Right renal cortex interstitium (tissue), 3 donors: ENCODE measurements at regions not wholly inside any gene's neighbourhood (a gene's known extent, or its start where the extent isn't known, plus 50 kb on each side); places are given as distances from the start of the nearest gene placed in this dataset.

Experiments
- DNase-seq, 3 donors: peaks; one replicate each; pipeline ENCODE4 v3.0.0-alpha.2; 2013; ENCODE audit warnings: low read depth in 3 of 3, low spot score in 2 of 3

DNA sequence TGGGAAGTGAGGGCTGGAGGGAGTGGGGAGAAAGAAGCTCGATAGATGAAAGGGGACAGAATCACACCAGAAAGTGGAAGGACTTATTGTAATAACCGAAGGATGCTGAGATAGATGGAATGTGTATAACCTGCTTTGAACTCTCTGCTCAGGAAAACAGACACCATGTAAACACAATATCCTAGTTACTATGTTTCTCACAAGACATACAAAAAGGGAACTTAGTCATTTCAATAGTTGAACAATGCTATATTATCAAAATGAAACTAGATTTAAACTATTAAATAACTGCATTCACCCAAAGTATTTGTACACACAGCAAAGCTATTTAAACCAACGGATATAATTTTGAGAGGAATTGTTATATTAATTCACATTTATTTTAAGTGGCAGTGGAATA lies 108.3 kb upstream of the GADL1 start:
- no peak for DNase-seq

DNA sequence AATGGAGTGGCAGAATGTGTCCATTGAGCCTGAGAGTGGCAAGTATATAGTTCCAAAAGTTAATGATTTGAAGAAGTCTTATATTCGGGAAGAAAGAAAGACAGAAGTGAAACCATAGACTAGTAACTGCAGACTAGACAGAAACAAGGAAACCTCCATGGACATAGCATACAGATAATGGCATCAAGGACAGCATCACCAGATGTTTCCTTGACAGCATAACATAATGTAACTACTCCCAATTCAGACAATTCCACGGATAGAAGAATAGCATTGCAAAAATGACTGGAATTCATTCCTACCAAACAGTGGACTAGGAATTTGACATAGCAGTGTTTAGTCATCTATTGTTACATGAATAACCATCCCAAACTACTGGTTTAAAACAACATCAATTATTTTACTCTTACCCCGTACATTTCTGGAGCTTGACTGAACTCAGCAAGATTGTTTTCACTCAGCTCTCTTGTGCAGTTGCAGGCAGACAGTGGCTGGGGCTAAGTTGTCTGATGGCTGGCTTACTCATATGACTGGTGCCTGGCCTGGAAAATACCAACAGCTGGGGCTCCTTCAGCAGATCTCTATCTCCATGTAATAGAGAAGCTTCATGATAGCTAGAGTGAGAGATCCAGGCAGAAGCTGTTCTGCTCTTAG lies 109.7 kb upstream of the GADL1 start:
- DNase-seq: no peak

DNA sequence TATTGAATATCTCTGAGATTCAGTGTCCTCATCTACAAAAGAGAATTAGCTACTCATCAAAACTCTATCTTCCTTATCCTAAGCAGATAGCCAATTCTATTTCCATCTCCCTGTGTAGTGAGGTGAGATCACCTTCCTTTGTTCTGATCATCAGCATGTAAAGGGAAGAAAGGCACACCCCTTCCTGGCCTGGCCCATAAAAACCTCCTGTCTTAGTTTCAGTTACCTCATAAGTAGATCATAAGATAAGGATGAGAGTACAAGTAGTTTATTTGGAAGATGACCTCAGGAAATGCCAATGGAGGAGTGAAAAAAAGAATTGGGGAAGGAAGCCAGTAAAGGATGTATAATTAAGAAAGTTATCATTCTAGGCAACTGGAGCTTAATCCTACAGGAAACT lies 114.5 kb upstream of the GADL1 start:
- DNase-seq: no peak

DNA sequence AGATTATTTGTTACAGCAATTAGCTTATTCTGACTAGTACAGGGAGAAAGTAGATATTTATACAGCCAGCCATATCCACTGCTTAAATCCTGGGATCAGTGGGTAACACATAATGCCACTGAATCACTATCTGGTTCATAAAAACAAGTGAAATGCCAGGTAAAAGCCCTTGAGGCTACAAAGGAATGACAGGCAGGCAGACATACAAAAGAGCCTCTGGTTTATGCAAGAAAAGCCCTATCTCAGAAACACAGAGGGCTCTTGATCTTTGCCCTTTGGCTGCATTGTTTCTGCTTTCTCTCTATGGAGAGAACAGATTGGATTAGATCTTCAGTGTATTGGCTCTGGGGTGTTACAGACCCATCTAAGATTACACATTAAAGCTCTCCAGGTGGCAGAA lies 115.4 kb upstream of the GADL1 start:
- no peak for DNase-seq

DNA sequence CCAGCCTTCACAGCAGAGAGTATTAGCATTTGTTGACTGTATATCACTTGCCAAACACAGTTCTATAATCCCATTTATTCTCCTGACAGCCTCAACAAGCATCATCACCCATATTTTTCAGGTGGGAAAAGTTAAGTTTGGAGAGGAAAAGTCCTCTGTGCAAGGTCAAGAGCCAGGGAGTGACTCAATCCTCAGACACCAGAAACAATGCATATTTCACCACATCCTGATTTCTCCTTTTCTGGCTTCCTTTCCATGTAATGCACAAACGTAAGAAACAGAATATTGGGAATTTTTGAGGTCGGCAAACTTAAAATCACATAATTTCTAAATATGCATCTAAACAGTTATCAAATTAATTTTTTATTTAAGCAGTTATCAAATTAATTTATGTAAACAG lies 116.0 kb upstream of the GADL1 start:
- DNase-seq: no peak

DNA sequence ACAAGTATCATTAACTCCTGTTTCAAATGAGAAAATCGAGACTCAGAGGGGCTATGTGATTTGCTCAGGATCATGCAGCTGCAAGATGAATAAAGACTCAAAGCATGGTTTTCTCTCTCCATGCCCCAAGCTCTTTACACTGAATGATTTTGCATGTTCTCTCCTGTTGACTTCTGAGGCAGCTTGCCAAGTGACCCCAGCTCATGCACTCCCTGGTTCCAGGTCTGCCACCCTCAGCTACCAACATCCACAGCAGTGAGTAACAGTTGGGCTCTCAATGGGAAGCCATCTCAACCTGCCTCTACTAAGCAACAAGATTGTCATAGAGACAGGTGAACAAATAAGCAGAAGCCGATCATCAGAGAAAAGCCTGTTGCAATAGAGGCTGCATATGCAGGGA lies 116.9 kb upstream of the GADL1 start:
- no peak for DNase-seq

DNA sequence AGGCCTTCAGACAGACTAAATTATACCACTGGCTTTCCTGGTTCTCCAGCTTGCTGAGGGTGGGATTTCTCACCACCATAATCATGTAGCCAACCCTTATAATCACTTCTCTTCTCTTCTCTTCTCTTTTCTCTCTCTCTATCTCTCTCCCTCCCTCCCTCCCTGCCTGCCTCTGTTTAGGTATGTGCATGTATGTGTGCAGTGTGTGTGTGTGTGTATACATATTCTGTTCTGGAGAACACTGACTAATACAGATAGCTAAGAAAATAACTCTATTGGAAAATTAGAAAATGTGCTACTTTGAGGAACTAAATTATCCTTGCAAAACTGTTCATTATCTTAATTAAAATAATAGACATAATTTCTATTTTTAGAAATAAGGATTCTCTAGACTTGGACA lies 118.6 kb upstream of the GADL1 start:
- no peak for DNase-seq

DNA sequence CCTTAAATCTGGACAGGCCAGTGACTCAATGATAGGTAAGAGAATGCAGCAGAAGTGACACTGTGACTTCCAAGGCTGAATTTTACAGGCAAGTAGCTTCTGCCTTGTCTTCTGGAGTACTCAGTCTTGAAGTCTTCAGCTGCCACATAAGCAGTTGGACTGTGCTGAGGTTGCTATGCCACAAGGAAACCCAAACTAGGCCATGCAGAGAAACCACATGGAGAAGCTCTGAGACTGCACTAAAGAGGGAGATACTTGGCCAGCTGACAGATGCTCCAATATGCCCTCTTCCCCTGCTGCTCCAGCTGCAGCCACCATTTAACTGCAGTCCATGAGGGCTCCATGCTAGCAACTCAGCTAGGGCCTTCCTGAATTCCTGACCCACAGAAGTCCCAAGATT lies 119.4 kb upstream of the GADL1 start:
- no peak for DNase-seq

DNA sequence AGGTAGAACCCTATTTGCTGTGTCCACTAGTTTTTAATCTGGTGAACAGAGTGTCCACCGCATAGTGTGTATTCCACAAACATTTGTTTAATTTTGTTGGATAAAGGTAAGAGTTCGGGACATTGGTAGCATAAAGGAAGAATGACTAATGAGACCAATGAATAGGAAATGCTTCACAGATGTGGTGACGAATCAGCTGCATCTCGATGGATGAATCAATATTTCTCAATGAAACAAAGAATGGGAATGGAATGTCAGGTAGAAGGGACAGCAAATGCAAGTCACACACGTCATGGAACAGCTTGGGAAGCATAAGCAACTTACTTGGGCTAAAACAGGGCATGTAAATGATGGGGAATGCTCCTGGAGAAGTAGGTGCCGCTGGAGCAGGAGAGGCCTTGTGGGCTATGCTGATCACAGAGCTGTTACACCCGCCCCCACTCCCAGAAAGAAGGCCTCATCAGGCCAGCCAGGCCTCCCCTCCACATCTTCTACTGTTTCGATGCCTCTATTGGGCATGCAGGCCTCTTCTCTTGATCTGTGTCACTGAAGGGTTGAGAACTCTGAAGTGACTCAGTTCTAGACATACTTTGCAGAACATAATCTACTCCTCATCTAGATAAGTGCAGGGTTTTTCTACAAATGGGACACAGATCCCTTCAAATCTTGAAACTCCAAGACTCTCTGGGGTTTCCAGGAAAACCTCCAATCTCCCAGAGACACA lies 120.0 kb upstream of the GADL1 start:
- DNase-seq: no peak

DNA sequence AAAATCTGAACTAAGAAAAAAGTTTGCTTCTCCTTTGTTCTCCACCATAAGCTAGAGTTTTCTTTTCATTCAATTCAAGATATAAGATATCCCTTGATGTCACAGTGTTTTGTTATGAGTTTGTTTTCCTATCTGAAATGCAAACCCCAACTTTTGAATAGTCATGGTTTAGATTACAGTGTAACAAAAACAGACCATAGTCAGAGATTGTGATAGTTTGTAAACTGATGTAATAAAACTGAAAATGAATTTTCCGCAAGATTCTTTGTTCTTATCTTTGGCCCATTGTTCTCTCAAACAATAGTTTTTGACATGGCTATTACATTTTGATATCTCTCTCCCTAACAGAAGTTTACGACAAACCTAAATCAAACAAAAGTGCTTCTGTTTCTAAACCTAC lies 121.7 kb upstream of the GADL1 start:
- DNase-seq: no peak

DNA sequence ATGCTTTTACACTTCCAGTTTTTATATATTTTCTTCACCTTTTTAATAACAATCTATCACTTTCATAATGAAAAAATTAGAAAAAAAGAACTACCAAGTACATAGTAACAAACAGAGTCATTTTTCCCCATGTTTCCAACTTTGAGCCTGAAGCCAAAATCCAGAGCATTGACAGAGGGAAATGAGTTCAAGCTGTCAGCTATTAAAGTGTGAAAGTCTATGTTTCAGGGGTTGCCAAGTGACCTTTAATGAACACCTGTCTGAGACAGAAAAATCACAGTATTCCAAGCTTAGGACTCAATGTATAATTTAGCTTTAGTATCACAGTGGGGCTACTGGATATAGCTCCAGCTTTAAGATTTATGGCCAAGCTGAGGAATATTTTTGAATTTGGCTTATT lies 128.3 kb upstream of the GADL1 start:
- no peak for DNase-seq

DNA sequence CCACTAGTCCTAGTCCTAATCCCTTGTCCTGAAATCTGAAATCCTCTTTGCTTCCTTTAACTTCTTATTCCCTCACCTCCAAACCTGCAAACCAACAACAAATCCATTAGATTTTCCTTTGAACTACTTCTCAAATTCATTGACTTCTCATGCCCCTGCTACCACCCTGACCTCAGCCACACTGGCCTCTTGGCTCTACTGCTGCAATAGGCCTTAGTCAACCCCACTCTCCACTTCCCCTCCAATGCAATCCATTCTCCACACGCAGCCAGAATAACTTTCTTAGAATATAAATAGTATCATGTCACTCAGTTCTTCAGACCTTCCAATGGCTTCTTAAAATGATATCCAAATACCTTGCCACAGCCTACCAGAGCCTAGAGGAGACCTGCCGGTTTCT lies 131.1 kb upstream of the GADL1 start:
- DNase-seq: no peak

DNA sequence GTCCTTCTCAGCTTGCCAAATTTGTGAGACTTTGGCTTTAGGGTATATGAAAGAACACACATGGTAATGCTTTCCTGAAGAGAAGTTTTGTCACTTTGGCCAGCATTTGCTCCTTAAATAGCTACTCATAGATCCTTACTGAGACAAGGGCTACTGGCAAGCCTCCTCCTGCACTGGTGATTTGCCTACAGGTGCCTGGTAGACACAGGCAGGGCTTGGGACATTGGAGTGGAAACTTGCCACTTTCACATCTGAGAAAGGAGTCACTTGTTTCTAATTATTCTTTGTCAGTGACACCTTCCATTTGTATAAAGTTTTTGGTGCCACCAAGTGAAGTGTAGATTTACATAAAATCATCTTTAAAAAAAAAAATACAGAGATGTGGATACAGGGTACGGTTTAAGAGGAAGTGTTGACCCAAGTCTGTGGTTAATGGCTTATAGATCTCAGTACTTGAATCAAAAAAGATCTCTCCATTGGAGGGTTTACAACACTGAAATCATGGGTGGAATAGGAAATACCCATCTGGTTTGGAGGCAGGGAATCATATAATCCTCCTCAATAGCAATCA lies 132.8 kb upstream of the GADL1 start:
- no peak for DNase-seq

DNA sequence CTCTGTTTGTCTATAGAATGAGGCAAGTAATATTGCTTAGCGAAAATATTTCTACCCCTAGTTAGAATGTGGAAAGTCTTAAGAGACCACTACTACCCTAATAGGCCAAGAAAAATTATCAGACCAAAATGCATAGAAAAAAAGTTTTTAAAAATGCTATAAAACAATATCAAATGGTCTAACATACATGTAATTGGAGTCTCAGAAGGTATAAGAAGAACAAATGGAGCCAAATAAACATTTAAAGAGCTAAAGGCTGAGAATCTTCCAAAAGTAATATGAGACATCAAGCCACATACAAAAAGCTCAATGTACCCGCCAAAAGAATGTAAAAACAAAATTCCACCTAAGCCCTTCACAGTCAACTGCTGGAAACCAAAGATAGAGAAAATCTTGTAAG lies 133.5 kb upstream of the GADL1 start:
- DNase-seq: no peak

DNA sequence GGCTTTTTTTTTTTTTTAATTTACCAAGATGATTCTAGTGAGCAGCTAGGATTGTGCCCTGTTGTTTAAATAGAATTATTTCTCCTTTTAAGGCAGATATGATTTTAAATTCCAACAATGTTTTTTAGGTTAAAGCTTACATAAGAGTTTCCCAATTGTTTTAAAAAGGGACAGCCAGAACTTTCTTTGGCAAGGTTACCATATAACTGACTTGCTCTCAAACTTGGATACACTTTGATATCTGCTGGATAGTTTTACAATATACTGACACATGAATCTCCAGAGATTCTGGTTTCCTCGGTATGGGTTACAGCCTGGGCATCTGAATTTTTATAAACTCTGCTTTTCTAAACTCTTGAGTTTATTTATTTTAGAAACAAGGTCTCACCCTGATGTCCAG lies 134.3 kb upstream of the GADL1 start:
- no peak for DNase-seq

DNA sequence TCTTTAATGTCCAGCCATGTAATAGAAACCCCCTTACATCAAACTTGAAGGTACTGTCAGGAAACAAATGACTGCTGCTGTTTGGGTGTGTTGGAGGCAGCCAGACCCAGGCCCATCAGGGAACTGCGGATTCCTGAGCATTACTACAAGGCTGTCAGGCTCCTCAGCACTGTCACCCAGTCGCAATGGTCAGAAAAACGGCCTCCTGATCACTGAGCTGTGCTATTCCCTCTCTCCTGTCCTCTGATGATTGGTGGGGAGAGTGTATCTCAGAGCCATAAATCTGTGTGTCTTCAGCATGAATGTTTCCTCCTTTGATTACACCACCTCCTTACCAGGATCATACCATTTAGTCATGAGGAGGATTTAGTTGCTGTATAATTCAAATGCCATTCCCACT lies 135.2 kb upstream of the GADL1 start:
- peak in 2 of 3 donors; percentile 17 to 23 for DNase-seq

DNA sequence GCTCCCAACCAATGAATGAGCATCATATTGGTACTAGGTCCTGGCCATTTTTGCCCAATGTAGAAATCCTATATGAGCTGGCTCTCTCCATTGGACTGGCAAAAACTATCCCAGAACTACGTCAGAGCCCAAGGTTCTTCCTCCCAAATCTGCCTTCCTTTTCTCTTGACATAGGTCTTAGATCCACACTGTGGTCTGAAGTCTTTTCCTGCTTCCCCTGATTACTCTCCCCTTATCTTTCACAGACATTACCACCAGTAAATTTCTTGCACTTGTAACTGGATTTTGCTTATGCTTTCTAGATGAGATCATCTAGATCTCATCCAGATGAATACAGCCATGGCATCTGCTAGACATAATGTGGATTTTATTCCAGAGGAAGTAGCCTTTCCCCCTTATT lies 141.2 kb upstream of the GADL1 start:
- DNase-seq: no peak

DNA sequence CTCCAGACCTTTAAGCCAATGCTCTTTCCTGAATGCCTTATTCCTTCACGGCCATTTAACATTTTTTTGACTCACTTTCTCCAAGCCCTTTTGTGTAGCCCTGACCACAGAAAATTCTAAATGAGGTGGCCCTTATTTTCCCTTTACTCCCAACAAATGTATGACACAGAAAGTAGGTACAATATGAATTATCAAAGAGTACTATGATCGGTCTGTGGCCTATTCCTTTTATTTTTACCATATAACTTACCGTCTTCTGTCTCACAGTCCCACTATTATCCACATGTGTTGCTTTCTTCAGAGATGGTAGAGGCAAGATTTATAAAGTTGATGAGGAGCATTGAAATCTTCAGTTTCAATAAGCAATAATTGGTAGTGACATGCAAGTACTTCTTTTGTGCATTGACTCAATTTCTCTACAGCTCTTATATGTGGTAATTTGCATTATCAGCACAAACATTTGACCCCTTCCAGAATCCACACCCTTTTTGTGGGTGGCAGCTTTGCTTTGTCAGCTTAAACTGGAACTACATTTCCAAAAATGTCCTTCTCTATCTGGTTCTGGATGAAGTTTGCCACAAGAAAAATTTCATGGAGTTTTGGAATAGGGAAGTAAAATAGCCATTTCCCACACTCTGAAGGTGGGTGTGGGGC lies 143.8 kb upstream of the GADL1 start:
- DNase-seq: no peak

DNA sequence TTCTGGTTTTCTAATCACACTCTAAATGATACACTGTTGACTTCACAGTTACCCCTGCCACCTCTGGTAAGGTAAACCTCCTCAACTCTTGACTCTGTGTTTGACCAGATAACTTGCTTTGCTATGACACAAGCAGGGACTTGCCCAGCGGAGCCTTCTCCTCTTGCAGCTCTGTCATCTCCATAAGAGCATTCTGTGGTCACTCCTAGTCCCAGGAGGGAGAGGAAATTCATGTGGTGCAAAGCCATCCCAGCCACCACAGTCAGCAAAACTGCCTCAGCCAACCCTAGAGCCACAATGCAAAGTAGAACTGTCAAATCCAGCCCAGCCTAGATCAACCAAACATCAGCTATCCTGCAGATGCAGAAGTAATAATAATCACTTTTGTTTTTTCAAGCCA lies 144.7 kb upstream of the GADL1 start:
- DNase-seq: no peak

DNA sequence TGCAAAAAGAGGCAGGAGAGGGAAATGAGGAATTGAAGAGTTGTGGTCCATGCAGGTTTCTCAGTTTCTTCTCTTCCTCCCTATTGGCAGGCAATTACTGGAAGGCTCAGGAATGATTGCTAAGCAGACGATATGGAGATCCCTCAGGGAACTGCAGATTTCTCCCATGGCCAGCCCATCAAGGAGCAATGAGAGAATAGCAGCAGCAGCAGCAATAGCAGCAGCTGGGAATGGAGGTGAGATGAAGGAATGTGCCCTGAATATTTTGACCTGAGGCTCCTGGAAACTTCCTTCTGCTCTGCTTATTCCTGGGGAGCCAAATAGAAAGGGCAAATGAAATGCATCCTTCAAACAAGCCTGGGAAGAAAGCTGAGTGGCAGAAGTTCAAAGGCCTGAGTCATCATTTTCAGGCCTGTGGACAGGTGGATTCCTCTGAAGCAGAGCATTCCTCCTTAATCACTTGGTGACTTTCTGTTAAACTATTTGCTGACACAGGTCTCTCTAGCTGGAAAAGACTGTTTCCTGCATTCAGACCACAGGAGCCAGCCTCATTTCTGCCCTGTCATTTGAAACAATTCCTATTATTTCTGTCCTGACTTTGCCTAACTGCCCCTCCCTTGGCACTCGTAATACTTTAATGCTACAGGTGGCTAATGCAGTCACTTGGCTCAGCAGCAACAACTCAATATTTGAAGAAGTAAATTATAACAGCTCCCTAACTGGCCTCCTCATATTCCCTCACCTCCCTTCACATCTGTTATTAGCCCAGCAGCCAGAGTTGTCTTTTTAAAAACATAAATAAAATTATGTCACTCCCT lies 146.9 kb upstream of the GADL1 start:
- DNase-seq: peak in 2 of 3 donors; percentile 13 to 35

DNA sequence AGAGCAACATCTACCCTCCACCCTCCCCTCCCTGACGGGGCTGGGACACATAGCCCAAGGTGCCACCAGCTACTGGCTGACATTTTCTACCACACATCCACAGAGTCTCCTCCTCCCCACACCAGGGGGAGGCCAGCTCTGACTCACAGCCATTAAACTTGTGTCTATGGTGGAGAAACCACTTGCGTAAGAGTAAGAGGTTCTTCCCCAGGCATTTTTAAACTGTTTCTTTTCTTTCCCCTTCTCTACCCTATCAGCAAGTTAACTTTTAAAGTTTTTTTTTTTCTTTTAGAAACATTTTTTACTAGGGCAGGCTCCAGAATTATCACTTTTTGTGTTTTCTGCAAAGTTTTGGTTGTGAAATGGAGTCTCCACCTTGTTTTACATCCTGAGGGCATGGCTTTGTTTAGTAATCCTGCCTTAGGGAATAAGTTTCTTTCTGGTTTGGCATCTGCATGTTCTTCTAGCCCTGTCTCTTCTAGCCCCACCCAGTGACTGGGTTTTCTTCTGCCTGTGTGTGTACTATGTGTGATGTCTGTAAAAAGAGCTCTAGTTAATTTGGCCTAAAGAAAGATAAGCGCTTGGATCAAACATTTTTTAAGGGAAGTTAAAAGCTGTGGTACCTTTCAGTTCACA lies 148.8 kb upstream of the GADL1 start:
- DNase-seq: no peak
